Smooth muscle cell (in vitro differentiated cells): ENCODE measurements at regions not wholly inside any gene's neighbourhood (a gene's known extent, or its start where the extent isn't known, plus 50 kb on each side); places are given as distances from the start of the nearest gene placed in this dataset.

ENCODE experiments used
- DNase-seq: peaks from one replicate; lab custom pipeline; 2025; ENCODE audit not compliant: unreplicated experiment; lab: John Stamatoyannopoulos, UW
- H2AFZ ChIP-seq: fragments of 200-600 bp; sonication (generic); 2 replicates; pipeline ENCODE4 v1.6.0; 2016; ENCODE audit warnings: antibody characterized with exemption, low read depth, mild to moderate bottlenecking
- H3F3A ChIP-seq: fragments of 200-600 bp; sonication (generic); 2 replicates; pipeline ENCODE4 v1.6.0; 2017; ENCODE audit warnings: antibody characterized with exemption, low read depth
- H3K27ac ChIP-seq: fragments of 200-600 bp; sonication (generic); 2 replicates; pipeline ENCODE4 v1.5.1; 2016; ENCODE audit warnings: low read depth, mild to moderate bottlenecking
- H3K27me3 ChIP-seq: fragments of 200-600 bp; sonication (generic); 2 replicates; pipeline ENCODE4 v1.6.1; 2016; ENCODE audit warnings: low read depth, mild to moderate bottlenecking
- H3K36me3 ChIP-seq: fragments of 200-600 bp; sonication (generic); 2 replicates; pipeline ENCODE4 v1.5.1; 2016; ENCODE audit warnings: low read depth
- H3K4me1 ChIP-seq: fragments of 200-600 bp; sonication (generic); 2 replicates; pipeline ENCODE4 v1.5.1; 2016; ENCODE audit warnings: low read depth
- H3K4me2 ChIP-seq: fragments of 200-600 bp; sonication (generic); 2 replicates; pipeline ENCODE4 v1.6.0; 2016; ENCODE audit warnings: mild to moderate bottlenecking
- H3K4me3 ChIP-seq: fragments of 200-600 bp; sonication (generic); 2 replicates; pipeline ENCODE4 v1.5.1; 2016; ENCODE audit warnings: mild to moderate bottlenecking
- H3K79me2 ChIP-seq: fragments of 200-600 bp; sonication (generic); 2 replicates; pipeline ENCODE4 v1.6.0; 2016; ENCODE audit warnings: low read depth, mild to moderate bottlenecking
- H3K9ac ChIP-seq: fragments of 200-600 bp; sonication (generic); 2 replicates; pipeline ENCODE4 v1.6.0; 2016; ENCODE audit warnings: low read depth
- H3K9me3 ChIP-seq: fragments of 200-600 bp; sonication (generic); replicated peaks from 2 replicates; pipeline ENCODE4 v1.5.1; 2016; ENCODE audit warnings: low read depth
- H4K20me1 ChIP-seq: fragments of 200-600 bp; sonication (generic); 2 replicates; pipeline ENCODE4 v1.6.0; 2016; ENCODE audit warnings: low read depth
- WGBS: methylation state at CpG from one replicate; pipeline ENCODE4 v1.1.7; 2016; ENCODE audit warnings: low lambda C conversion rate; 5-methylcytosine and 5-hydroxymethylcytosine counted together
- TF ChIP-seq, protein P1 (sequence below): fragments of 200-600 bp; sonication (generic); IDR thresholded peaks from 2 replicates; pipeline ENCODE4 v1.5.1; 2017; ENCODE audit warnings: borderline replicate concordance, mild to moderate bottlenecking, antibody characterized with exemption; ENCODE audit not compliant: insufficient read depth, poor library complexity, severe bottlenecking

GRCh38 chr3:34319881-34320280, 521.5 kb downstream of the PDCD6IP start:
- Histone ChIP-seq H3K27me3 (no peaks in the 10 kb centered on the region), H3K4me1 (no peaks in the 10 kb centered on the region), H2AFZ (no peak overlapping the region), H3K79me2 (no peaks in the 10 kb centered on the region), H3K9ac (no peak overlapping the region), H3K4me3 (no peak overlapping the region), H3F3A (no peaks in the 10 kb centered on the region), H3K4me2 (no peak overlapping the region), H3K36me3 (no peaks in the 10 kb centered on the region), H4K20me1 (no peaks in the 10 kb centered on the region), H3K27ac (no peak overlapping the region), H3K9me3 (no peaks in the 10 kb centered on the region)
- no peak for DNase-seq
- TF ChIP-seq, protein P1, sequence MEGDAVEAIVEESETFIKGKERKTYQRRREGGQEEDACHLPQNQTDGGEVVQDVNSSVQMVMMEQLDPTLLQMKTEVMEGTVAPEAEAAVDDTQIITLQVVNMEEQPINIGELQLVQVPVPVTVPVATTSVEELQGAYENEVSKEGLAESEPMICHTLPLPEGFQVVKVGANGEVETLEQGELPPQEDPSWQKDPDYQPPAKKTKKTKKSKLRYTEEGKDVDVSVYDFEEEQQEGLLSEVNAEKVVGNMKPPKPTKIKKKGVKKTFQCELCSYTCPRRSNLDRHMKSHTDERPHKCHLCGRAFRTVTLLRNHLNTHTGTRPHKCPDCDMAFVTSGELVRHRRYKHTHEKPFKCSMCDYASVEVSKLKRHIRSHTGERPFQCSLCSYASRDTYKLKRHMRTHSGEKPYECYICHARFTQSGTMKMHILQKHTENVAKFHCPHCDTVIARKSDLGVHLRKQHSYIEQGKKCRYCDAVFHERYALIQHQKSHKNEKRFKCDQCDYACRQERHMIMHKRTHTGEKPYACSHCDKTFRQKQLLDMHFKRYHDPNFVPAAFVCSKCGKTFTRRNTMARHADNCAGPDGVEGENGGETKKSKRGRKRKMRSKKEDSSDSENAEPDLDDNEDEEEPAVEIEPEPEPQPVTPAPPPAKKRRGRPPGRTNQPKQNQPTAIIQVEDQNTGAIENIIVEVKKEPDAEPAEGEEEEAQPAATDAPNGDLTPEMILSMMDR, result no peak
- 84% methylated on average over 4 of the region's 4 CpGs for whole genome bisulfite sequencing

GRCh38 chr3:34323517-34323916, 525.1 kb downstream of the PDCD6IP start:
- Histone ChIP-seq H3K4me1 (peaks cover 3% of the 10 kb centered on the region), H3F3A (no peaks in the 10 kb centered on the region), H3K36me3 (no peaks in the 10 kb centered on the region), H3K9ac (no peak overlapping the region), H3K79me2 (no peaks in the 10 kb centered on the region), H2AFZ (no peak overlapping the region), H3K4me2 (no peak overlapping the region), H4K20me1 (no peaks in the 10 kb centered on the region), H3K4me3 (no peak overlapping the region), H3K9me3 (no peaks in the 10 kb centered on the region), H3K27me3 (no peaks in the 10 kb centered on the region), H3K27ac (no peak overlapping the region)
- WGBS, result 72% methylated on average over 2 of the region's 2 CpGs
- no peak for DNase-seq
- TF ChIP-seq, protein P1, result no peak

- DNase-seq, result no peak
- no peak overlapping the region for H3K9ac ChIP-seq
- no peaks in the 10 kb centered on the region for H3K36me3 ChIP-seq
- no peak overlapping the region for H2AFZ ChIP-seq
- no peak overlapping the region for H3K27ac ChIP-seq
- no peaks in the 10 kb centered on the region for H4K20me1 ChIP-seq
- H3F3A ChIP-seq, result no peaks in the 10 kb centered on the region
- no peaks in the 10 kb centered on the region for H3K9me3 ChIP-seq
- H3K4me2 ChIP-seq, result no peak overlapping the region
- 83% methylated on average over 4 of the region's 4 CpGs for WGBS
- H3K27me3 ChIP-seq, result no peaks in the 10 kb centered on the region
- TF ChIP-seq, protein P1, result no peak
- H3K79me2 ChIP-seq, result no peaks in the 10 kb centered on the region
- H3K4me3 ChIP-seq, result no peak overlapping the region
- no peaks in the 10 kb centered on the region for H3K4me1 ChIP-seq
Measured at GRCh38 chr3:34346656-34347055, 548.2 kb downstream of the PDCD6IP start.
